Endodermal cell (in vitro differentiated cells): ENCODE measurements at regions not wholly inside any gene's neighbourhood (a gene's known extent, or its start where the extent isn't known, plus 50 kb on each side); places are given as distances from the start of the nearest gene placed in this dataset.

Experiments used
- DNase-seq: peaks from one replicate; pipeline ENCODE4 v3.0.0-alpha.2; 2017
- H3K27ac ChIP-seq: 2 replicates; pipeline ENCODE4 v1.5.1; 2013; ENCODE audit warnings: mild to moderate bottlenecking, low read depth, low read length, moderate library complexity
- H3K27me3 ChIP-seq: 2 replicates; pipeline ENCODE4 v1.6.1; 2013; ENCODE audit warnings: mild to moderate bottlenecking, low read length, moderate library complexity; ENCODE audit not compliant: insufficient read depth, control insufficient read depth, poor library complexity, severe bottlenecking
- H3K36me3 ChIP-seq: 2 replicates; pipeline ENCODE4 v1.7.0; 2013; ENCODE audit warnings: mild to moderate bottlenecking, low read length, moderate library complexity; ENCODE audit not compliant: control insufficient read depth, insufficient read depth
- H3K4me1 ChIP-seq: one replicate; pipeline ENCODE4 v1.7.0; 2013; ENCODE audit warnings: low read length; ENCODE audit not compliant: control insufficient read depth, insufficient read depth
- H3K4me3 ChIP-seq: 2 replicates; pipeline ENCODE4 v1.5.1; 2013; ENCODE audit warnings: mild to moderate bottlenecking, low read length, moderate library complexity
- H3K9ac ChIP-seq: 2 replicates; pipeline ENCODE4 v1.6.1; 2013; ENCODE audit warnings: mild to moderate bottlenecking, low read length, moderate library complexity; ENCODE audit not compliant: poor library complexity, severe bottlenecking; ENCODE audit errors: extremely low read depth
- H3K9me3 ChIP-seq: 2 replicates; pipeline ENCODE4 v1.6.1; 2013; ENCODE audit warnings: mild to moderate bottlenecking, low read length, moderate library complexity; ENCODE audit not compliant: control insufficient read depth
- H3K27ac Mint-ChIP-seq: 2 replicates; pipeline ENCODE4 v1.8.0; 2020; ENCODE audit warnings: mixed read lengths
- H3K27me3 Mint-ChIP-seq: 2 replicates; pipeline ENCODE4 v1.8.0; 2021; ENCODE audit warnings: mild to moderate bottlenecking, mixed read lengths; ENCODE audit not compliant: insufficient read depth
- H3K36me3 Mint-ChIP-seq: 2 replicates; pipeline ENCODE4 v1.8.0; 2020; ENCODE audit warnings: low read depth, mixed read lengths
- H3K4me1 Mint-ChIP-seq: 2 replicates; pipeline ENCODE4 v1.8.0; 2020; ENCODE audit warnings: mixed read lengths
- H3K4me3 Mint-ChIP-seq: 2 replicates; pipeline ENCODE4 v1.8.0; 2020; ENCODE audit warnings: mild to moderate bottlenecking, moderate library complexity, mixed read lengths
- H3K9me3 Mint-ChIP-seq: 2 replicates; pipeline ENCODE4 v1.8.0; 2020; ENCODE audit warnings: mild to moderate bottlenecking, mixed read lengths
- CTCF ChIP-seq: fragments of 200-600 bp; sonication (generic); conservative IDR thresholded peaks from 2 replicates; pipeline ENCODE4 v1.5.0; 2021; ENCODE audit warnings: antibody characterized with exemption, mild to moderate bottlenecking
- WGBS, 2 experiments: methylation state at CpG; one replicate each; pipeline versions ENCODE4 v1.1.5 to v1.1.7; 2013; ENCODE audit warnings: missing lambda C conversion rate in 2 of 2, mixed read lengths in 1 of 2; ENCODE audit not compliant: insufficient coverage in 1 of 2, insufficient read length in 1 of 2; 5-methylcytosine and 5-hydroxymethylcytosine counted together

GRCh38 chr9:38249587-38250210 is 142.8 kb upstream of the ALDH1B1 start:
- Histone ChIP-seq H3K36me3 (no peaks in the 10 kb centered on the region), H3K9ac (no peak overlapping the region), H3K27ac (no peak overlapping the region), H3K4me1 (no peaks in the 10 kb centered on the region), H3K9me3 (no peaks in the 10 kb centered on the region), H3K4me3 (no peak overlapping the region), H3K27me3 (no peaks in the 10 kb centered on the region)
- Mint-ChIP-seq H3K27ac (no peak overlapping the region), H3K36me3 (no peaks in the 10 kb centered on the region), H3K4me1 (peaks cover 14% of the 10 kb centered on the region), H3K4me3 (no peak overlapping the region), H3K9me3 (peaks cover 8% of the 10 kb centered on the region), H3K27me3 (peaks cover 6% of the 10 kb centered on the region)
- DNase-seq = peak; percentile 28
- no peak for TF ChIP-seq CTCF
- 76 to 82% methylated on average over 6 of the region's 6 CpGs for WGBS, 2 experiments

GRCh38 chr9:38249049-38249448 is 143.5 kb upstream of the ALDH1B1 start:
- H3K4me3 ChIP-seq = no peak overlapping the region
- peaks cover 2% of the 10 kb centered on the region for H3K4me1 ChIP-seq
- H3K27ac Mint-ChIP-seq = no peak overlapping the region
- peaks cover 6% of the 10 kb centered on the region for H3K27me3 Mint-ChIP-seq
- TF ChIP-seq CTCF = no peak
- H3K4me1 Mint-ChIP-seq = peaks cover 17% of the 10 kb centered on the region
- H3K36me3 Mint-ChIP-seq = no peaks in the 10 kb centered on the region
- H3K27me3 ChIP-seq = no peaks in the 10 kb centered on the region
- no peak for DNase-seq
- H3K4me3 Mint-ChIP-seq = no peak overlapping the region
- WGBS, 2 experiments = 85 to 87% methylated on average over 3 of the region's 3 CpGs
- no peak overlapping the region for H3K27ac ChIP-seq
- H3K9me3 ChIP-seq = no peaks in the 10 kb centered on the region
- H3K36me3 ChIP-seq = no peaks in the 10 kb centered on the region
- H3K9me3 Mint-ChIP-seq = peaks cover 8% of the 10 kb centered on the region
- no peak overlapping the region for H3K9ac ChIP-seq

- Mint-ChIP-seq H3K27me3 (peaks cover 6% of the 10 kb centered on the region), H3K27ac (no peak overlapping the region)
Measured at GRCh38 chr9:38246833-38247232, 145.7 kb upstream of the ALDH1B1 start.

More at GRCh38 chr9:38246833-38247232, 145.7 kb upstream of the ALDH1B1 start:
- Mint-ChIP-seq H3K4me1 (peaks cover 17% of the 10 kb centered on the region), H3K9me3 (peaks cover 8% of the 10 kb centered on the region), H3K36me3 (no peaks in the 10 kb centered on the region), H3K4me3 (no peak overlapping the region)
- 94 to 100% methylated on average over 5 to 7 of the region's 7 CpGs for WGBS, 2 experiments
- Histone ChIP-seq H3K36me3 (no peaks in the 10 kb centered on the region), H3K4me3 (no peak overlapping the region), H3K9ac (no peak overlapping the region), H3K9me3 (no peaks in the 10 kb centered on the region), H3K27me3 (no peaks in the 10 kb centered on the region), H3K4me1 (peaks cover 9% of the 10 kb centered on the region), H3K27ac (no peak overlapping the region)
- no peak for TF ChIP-seq CTCF
- DNase-seq = no peak
